G401 (cell line): ENCODE measurements at regions not wholly inside any gene's neighbourhood (a gene's known extent, or its start where the extent isn't known, plus 50 kb on each side); places are given as distances from the start of the nearest gene placed in this dataset.

ENCODE experiments used
- DNase-seq: peaks from one replicate; pipeline ENCODE4 v3.0.0-alpha.2; 2015; ENCODE audit warnings: low spot score
- in situ Hi-C: cut with HindIII; loops from 2 replicates; pipeline ENCODE4 v1.10.0; 2016; ENCODE audit warnings: low sequenced_read_pairs, mixed read lengths

- DNase-seq: no peak
Measured at GRCh38 chr6:2410656-2411380, 165.4 kb upstream of the GMDS start.

GRCh38 chr6:2407525-2407924 lies 162.1 kb upstream of the GMDS start:
- DNase-seq: no peak
- in situ Hi-C loops: no loop called here

More at GRCh38 chr6:2410656-2411380, 165.4 kb upstream of the GMDS start:
- in situ Hi-C loops: no loop called here

GRCh38 chr6:2404211-2404929 lies 159.0 kb upstream of the GMDS start:
- in situ Hi-C loops: no loop called here

GRCh38 chr6:2403546-2403945 lies 158.1 kb upstream of the GMDS start:
- no peak for DNase-seq
- in situ Hi-C loops: no loop called here

More at GRCh38 chr6:2404211-2404929, 159.0 kb upstream of the GMDS start:
- no peak for DNase-seq

- in situ Hi-C loops: no loop called here
- DNase-seq: no peak
Measured at GRCh38 chr6:2396846-2397630, 151.6 kb upstream of the GMDS start.

- in situ Hi-C loops: no loop called here
- no peak for DNase-seq
Measured at GRCh38 chr6:2396042-2396657, 150.7 kb upstream of the GMDS start.

- no peak for DNase-seq
- in situ Hi-C loops: no loop called here
Measured at GRCh38 chr6:2388554-2389324, 143.3 kb upstream of the GMDS start.

- no peak for DNase-seq
- in situ Hi-C loops: no loop called here
Measured at GRCh38 chr6:2387445-2387844, 142.0 kb upstream of the GMDS start.

- DNase-seq: no peak
- in situ Hi-C loops: no loop called here
Measured at GRCh38 chr6:2385471-2385983, 140.1 kb upstream of the GMDS start.

- in situ Hi-C loops: no loop called here
- DNase-seq: no peak
Measured at GRCh38 chr6:2384528-2384927, 139.1 kb upstream of the GMDS start.

- in situ Hi-C loops: no loop called here
- DNase-seq: no peak
Measured at GRCh38 chr6:2381872-2382661, 136.7 kb upstream of the GMDS start.

- DNase-seq: no peak
Measured at GRCh38 chr6:2378891-2379652, 133.7 kb upstream of the GMDS start.

GRCh38 chr6:2378046-2378657 lies 132.7 kb upstream of the GMDS start:
- no peak for DNase-seq
- in situ Hi-C loops: no loop called here

More at GRCh38 chr6:2378891-2379652, 133.7 kb upstream of the GMDS start:
- in situ Hi-C loops: no loop called here

- in situ Hi-C loops: no loop called here
- no peak for DNase-seq
Measured at GRCh38 chr6:2376429-2377355, 131.3 kb upstream of the GMDS start.

- in situ Hi-C loops: no loop called here
Measured at GRCh38 chr6:2375443-2375842, 130.0 kb upstream of the GMDS start.

GRCh38 chr6:2369606-2370005 lies 124.2 kb upstream of the GMDS start:
- in situ Hi-C loops: no loop called here
- DNase-seq: no peak

More at GRCh38 chr6:2375443-2375842, 130.0 kb upstream of the GMDS start:
- no peak for DNase-seq
